ENCODE measurements at regions not wholly inside any gene's neighbourhood (a gene's known extent, or its start where the extent isn't known, plus 50 kb on each side); places are given as distances from the start of the nearest gene placed in this dataset.

- ATAC-seq (no peak), DNase-seq (ENCODE audit: low read depth, low spot score) (no peak)
- TF ChIP-seq POLR2AphosphoS5 (IDR thresholded peaks at IDR 0.05; ENCODE audit: low read depth, low read length) (no peak), REST (IDR thresholded peaks at IDR 0.05; ENCODE audit: insufficient read depth in 1 of 2, low read depth in 2 of 2, low read length in 1 of 2) (no peak), TCF7L2 (IDR thresholded peaks at IDR 0.05; ENCODE audit: low read depth, low read length) (no peak), SIN3A (IDR thresholded peaks at IDR 0.05; ENCODE audit: borderline replicate concordance, insufficient read depth, low read depth, low read length) (no peak), CTCF (IDR thresholded peaks at IDR 0.05) (no peak)
- Histone ChIP-seq H3K4me1 (ENCODE audit: control insufficient read depth, insufficient read depth, low read length) (no peaks in the 10 kb centered on the region), H3K27ac (ENCODE audit: low read length) (no peak overlapping the region), H3K4me3 (ENCODE audit: low read depth in 2 of 2, low read length in 2 of 2) (no peak overlapping the region), H3K36me3 (ENCODE audit: control insufficient read depth, insufficient read depth, low read length) (no peaks in the 10 kb centered on the region), H3K9me3 (ENCODE audit: control insufficient read depth, insufficient read depth, low read depth, low read length) (no peaks in the 10 kb centered on the region), H3K27me3 (ENCODE audit: control insufficient read depth, insufficient read depth, low read length) (no peaks in the 10 kb centered on the region)
- no TSS peak for BruUV-seq (replicated peaks)
- intact Hi-C loops (cut with micrococcal nuclease; ENCODE audit: unreplicated experiment): no loop called here
- CTCF ChIA-PET: no interaction called here
- in situ Hi-C loops (cut with HindIII; ENCODE audit: low pct_unique_long_range_greater_than_20kb, low sequenced_read_pairs): no loop called here
- POLR2A ChIA-PET: no interaction called here
These were observed 282.7 kb downstream of the HAO1 start for GRCh38 chr20:7657569-7657968.

GRCh38 chr20:7660165-7660564, 280.1 kb downstream of the HAO1 start:
- Histone ChIP-seq H3K4me1 (ENCODE audit: control insufficient read depth, insufficient read depth, low read length) (no peaks in the 10 kb centered on the region), H3K4me3 (ENCODE audit: low read depth in 2 of 2, low read length in 2 of 2) (no peak overlapping the region), H3K36me3 (ENCODE audit: control insufficient read depth, insufficient read depth, low read length) (no peaks in the 10 kb centered on the region), H3K27ac (ENCODE audit: low read length) (no peak overlapping the region), H3K27me3 (ENCODE audit: control insufficient read depth, insufficient read depth, low read length) (no peaks in the 10 kb centered on the region), H3K9me3 (ENCODE audit: control insufficient read depth, insufficient read depth, low read depth, low read length) (no peaks in the 10 kb centered on the region)
- BruUV-seq (replicated peaks): no TSS peak
- ATAC-seq (no peak), DNase-seq (ENCODE audit: low read depth, low spot score) (no peak)
- intact Hi-C loops (cut with micrococcal nuclease; ENCODE audit: unreplicated experiment) (no loop called here), in situ Hi-C loops (cut with HindIII; ENCODE audit: low pct_unique_long_range_greater_than_20kb, low sequenced_read_pairs) (no loop called here)
- POLR2A ChIA-PET: no interaction called here
- CTCF ChIA-PET: no interaction called here
- TF ChIP-seq POLR2AphosphoS5 (IDR thresholded peaks at IDR 0.05; ENCODE audit: low read depth, low read length): no peak
- no peak for TF ChIP-seq SIN3A (IDR thresholded peaks at IDR 0.05; ENCODE audit: borderline replicate concordance, insufficient read depth, low read depth, low read length)
- TF ChIP-seq TCF7L2 (IDR thresholded peaks at IDR 0.05; ENCODE audit: low read depth, low read length): no peak
- no peak for TF ChIP-seq CTCF (IDR thresholded peaks at IDR 0.05)

All from Panc1 (cell line).